ENCODE measurements at regions not wholly inside any gene's neighbourhood (a gene's known extent, or its start where the extent isn't known, plus 50 kb on each side); places are given as distances from the start of the nearest gene placed in this dataset.
A peak's percentile ranks its signal among the peaks of the same experiment; 100 is the strongest.
"Not testable (repeated sequence)": the region's sequence is repeated elsewhere in the genome, so short reads cannot be mapped to it uniquely, and the experiment has no call there.

DNA sequence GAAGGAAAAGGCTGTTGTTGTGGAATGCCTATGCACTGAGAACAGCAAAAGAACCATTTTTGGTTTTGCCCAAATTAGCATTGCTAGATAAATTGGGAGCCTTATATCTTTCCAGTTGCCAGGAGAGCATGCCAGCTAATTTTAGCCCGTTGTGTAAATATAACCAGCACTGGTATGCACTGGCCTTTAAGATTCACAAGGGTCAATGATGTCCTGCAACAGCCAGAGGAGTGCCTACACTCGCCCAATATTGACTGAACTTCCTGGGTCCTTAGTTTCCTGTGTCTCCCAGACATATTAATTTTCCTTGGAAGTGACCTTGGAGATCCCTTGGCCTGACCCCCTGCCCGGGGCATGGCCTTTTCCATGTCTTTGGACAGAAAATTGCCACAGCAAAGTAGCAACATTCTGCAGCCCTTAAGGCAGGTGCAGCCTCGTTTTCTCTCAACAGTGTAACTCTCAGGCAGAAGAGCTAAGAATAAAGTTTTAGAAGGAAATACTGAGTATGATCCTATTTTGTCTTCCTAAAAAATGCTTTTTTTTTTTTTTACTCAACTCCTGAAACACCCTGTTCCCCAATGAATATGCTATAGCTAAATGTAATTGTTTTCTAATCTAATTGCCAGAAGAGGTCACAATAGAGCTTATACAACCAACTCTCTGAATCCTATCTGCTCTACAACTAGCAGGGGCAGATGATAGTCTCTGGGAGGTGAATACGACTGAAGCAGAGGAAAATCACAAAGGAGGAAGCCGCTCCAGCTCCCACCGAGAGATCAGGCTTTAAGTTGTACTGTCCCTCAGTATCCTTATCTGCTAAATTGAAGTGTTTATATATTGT, 131.9 kb upstream of the PCGF5 start:
- DNase-seq (ENCODE audit: low spot score): peak; percentile 72

GRCh38 chr10:91090761-91091529, 129.5 kb upstream of the PCGF5 start:
- DNase-seq (ENCODE audit: low spot score): peak; percentile 18

DNA sequence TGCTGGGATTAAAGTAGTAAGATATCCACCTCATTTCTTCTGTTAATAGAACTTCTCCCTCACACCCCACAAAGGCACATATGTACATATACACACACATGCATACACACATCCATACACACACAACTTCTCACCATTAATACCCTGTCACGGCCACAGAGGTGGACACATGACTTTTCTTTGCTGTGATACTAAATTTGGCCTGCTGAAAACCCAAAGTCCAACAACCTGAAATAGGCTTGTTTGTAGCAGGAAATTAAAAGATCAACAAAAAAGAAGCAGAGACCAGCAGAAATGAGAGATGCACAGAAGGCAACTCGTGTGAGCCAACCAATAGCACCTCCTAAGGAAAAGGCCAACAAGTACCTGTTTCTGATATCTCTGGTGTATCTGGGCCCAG, 128.7 kb upstream of the PCGF5 start:
- no peak for DNase-seq (ENCODE audit: low spot score)

DNA sequence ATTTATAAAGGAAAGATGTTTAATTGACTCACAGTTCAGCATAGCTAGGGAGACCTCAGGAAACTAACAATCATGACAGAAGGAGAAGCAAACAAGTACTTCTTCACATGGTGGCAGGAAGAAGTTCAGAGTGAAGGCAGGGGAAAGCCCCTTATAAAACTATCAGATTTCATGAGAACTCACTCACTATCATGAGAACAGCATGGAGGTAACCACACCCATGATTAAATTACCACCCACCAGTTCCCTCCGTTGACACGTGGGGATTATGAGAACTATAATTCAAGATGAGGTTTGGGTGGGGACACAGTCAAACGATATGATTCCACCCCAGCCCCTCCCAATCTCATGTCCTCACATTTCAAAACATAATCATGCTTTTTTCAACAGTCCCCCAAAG, 124.2 kb upstream of the PCGF5 start:
- DNase-seq (ENCODE audit: low spot score): no peak

GRCh38 chr10:91097313-91097712, 123.2 kb upstream of the PCGF5 start:
- DNase-seq (ENCODE audit: low spot score): no peak

DNA sequence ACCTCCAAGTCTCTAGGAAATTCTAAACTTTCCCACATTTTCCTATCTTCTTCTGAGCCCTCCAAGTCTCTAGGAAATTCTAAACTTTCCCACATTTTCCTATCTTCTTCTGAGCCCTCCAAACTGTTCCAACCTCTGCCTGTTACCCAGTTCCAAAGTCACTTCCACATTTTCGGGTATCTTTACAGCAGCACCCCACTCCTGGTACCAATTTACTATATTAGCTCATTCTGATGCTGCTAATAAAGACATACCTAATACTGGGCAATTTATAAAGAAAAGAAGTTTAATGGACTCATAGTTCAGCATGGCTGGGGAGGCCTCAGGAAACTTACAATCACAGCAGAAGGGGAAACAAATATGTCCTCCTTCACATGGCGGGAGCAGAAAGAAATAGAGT, 122.4 kb upstream of the PCGF5 start:
- not testable (repeated sequence) for DNase-seq (ENCODE audit: low spot score)

DNA sequence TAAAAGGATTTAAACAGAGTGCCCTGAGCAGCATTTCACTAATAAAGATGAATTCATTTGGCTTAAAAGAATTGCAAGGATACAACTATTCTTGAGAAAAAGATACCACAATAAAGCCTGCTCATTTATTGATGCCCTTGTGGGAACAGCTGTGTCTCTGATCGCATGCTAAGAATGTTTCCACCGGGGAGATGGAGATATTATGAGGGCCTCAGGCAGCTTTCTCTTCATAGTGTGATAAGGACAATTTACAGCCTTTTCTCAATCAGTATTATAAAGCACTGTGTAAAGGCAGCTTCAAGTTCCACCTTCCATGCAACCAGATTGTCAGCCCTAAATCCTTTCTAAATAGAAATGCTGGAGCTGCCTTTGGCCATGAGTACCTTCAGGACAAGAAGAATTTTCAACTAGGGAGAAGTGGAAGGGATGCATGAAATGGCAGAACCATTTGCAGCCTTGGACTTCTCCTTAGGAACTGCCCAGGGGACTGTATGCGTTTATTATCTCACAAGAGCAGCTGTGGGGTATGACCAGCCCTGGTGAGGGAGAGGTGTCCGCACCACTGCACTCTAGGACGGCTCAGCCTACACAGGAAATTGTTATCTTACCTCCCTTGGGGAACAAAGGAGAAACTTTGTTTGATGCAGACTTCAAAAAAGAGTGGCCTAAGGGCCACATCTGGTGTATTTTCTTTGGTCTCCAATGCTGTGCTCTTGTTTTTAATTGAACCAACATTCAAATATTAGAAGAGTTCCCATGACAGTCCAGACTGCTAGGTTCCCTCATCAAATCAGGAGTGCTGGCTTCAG, 116.9 kb upstream of the PCGF5 start:
- no peak for DNase-seq (ENCODE audit: low spot score)

GRCh38 chr10:91104193-91105041, 116.0 kb upstream of the PCGF5 start:
- no peak for DNase-seq (ENCODE audit: low spot score)

- no peak for DNase-seq (ENCODE audit: low spot score)
Measured at GRCh38 chr10:91105269-91105668, 115.2 kb upstream of the PCGF5 start.

DNA sequence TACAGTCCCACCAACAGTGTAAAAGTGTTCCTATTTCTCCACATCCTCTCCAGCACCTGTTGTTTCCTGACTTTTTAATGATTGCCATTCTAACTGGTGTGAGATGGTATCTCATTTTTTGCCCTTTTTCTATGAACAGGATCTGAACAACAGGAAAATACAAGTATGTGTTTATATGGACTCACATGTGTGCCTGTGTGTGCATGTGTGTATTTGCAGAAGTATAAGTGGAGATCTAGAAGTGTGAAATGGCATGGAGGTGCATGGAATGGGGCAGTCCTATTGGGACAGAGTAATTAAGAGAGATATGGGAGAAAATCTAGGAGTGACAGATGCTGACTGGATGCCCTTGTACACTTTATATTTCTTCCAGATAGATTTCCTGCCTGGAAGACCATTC, 111.6 kb upstream of the PCGF5 start:
- no peak for DNase-seq (ENCODE audit: low spot score)

- DNase-seq (ENCODE audit: low spot score): no peak
Measured at GRCh38 chr10:91111060-91111459, 109.4 kb upstream of the PCGF5 start.

- no peak for DNase-seq (ENCODE audit: low spot score)
Measured at GRCh38 chr10:91115618-91116390, 104.7 kb upstream of the PCGF5 start.

DNA sequence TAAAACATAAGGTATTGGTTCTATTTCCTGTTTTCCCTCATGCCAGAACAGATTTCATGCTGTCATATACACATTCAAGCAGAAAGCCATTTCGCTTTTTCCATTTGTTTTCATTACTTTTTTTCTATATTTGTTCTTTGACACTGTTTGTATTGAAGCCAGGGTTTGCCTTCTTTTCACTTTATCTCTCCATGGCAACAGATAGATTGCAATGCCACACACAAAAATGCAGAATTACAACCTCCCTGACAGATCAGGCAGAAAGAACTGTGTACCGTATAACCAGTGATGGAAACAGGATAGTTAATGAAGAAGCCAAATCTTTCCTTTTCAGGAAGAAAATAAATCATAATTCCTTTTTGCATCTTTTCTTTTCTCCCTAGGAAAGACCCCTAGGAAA, 103.0 kb upstream of the PCGF5 start:
- no peak for DNase-seq (ENCODE audit: low spot score)

DNA sequence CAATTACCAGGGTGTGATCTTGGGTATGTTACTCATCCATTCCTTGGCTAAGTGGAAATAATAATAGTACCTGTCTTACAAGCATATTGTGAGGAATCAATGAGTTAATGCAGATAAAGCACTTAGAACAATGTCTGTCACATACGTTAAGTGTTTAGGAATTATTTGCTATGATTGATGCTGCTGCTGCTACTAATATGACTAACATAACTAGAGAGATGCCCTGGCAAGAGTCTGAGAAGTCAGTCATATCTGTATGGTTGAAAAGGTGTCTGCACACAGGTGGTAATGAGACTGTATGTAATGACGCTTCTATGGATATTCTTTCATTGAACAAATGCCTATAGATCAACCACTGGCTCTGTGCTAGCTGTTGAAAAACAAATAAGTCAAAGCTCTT, 100.1 kb upstream of the PCGF5 start:
- DNase-seq (ENCODE audit: low spot score): no peak

- no peak for DNase-seq (ENCODE audit: low spot score)
Measured at GRCh38 chr10:91123261-91123660, 97.2 kb upstream of the PCGF5 start.

DNA sequence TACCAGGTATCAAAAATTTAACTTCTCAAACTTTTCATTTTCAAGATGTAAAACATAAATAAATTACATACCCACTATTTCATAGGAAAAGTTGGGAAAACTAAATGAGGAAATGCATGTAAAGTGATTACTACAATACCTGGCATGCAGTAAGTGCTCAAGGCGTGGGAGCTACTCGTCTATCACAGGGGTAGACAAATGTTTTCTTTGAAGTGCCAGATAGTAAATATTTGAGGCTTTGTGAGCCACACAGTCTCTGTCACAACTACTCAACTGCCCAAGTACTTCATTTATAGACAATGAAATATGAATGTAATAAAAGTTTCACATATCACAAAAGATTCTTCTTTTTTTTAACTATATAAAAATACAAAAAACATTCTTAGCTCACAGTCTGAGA, 96.4 kb upstream of the PCGF5 start:
- no peak for DNase-seq (ENCODE audit: low spot score)

DNA sequence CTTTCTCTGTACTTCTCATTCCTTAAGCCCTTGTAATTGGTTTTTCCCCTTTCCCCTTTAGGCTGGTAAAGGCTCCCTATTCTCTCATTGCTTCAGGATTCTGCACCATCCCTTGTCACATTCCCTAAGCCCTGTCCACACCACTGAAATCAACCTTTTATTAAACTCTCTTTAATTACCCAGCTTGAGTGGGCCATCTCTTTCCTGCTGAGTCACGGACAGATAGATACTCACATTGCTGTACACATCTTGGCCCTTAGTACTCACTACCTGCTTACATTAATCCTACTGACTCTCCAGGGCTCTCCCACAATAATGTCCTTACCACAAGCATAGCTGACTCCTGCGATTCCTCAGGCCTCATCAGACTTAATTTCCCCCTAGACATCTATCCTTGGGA, 94.0 kb upstream of the PCGF5 start:
- no peak for DNase-seq (ENCODE audit: low spot score)

GRCh38 chr10:91127341-91128082, 93.0 kb upstream of the PCGF5 start:
- DNase-seq (ENCODE audit: low spot score): no peak

DNA sequence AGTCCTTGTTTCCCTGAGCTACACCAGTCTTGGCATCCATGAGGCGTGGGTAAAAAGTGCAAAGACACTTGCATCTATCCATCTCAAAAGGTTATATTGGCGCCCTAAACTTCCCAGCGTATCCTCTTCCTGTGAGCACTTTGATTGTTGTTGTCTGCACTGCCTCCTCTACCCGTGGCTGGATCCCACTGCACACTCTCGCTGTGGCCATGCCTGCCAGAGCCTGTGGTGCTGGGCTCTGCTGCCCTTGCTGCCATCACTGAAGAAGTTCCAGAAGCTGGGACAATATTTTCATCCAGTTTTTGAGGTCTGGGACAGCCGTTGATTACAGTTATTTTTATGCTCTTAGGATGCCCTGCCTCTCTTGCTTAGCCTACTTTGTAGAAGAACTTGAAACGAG, 85.3 kb upstream of the PCGF5 start:
- no peak for DNase-seq (ENCODE audit: low spot score)

DNA sequence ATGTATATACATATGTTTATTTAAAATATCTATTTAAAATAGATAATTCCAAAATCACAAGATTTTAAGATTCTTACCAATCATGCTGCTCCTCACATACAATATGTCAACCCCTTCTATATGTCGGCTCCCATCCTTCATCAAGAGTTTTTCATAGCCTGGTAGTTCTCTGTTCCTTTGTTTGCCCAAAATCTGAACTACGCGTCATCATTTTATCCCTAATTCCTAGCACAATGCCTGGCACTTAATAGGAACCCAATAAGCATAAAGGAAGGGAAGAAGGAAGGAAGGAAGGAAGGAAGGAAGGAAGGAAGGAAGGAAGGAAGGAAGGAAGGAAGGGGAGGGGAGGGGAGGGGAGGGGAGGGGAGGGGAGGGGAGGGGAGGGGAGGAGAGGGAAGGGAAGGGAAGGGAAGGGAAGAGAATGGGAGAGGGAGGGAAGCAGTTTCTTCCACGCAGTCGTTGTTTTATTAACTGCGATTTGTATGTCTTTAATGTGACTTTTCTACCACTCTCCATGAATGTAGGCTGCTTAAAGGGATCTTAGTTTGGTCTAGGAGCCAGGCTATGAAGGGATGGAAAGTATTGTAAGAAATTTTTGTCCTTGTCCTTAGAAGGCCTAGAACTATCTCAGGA, 83.3 kb upstream of the PCGF5 start:
- no peak for DNase-seq (ENCODE audit: low spot score)

All from RKO (cell line).